Liver (tissue), 8 donors: ENCODE measurements at regions not wholly inside any gene's neighbourhood (a gene's known extent, or its start where the extent isn't known, plus 50 kb on each side); places are given as distances from the start of the nearest gene placed in this dataset.

Experiments
- DNase-seq: peaks from one replicate; pipeline ENCODE4 v3.0.0-alpha.2; 2017; ENCODE audit warnings: low spot score
- H3K27ac ChIP-seq, 2 donors: one replicate each; pipeline ENCODE4 v1.7.0; 2013; ENCODE audit warnings: inconsistent platforms in 2 of 2, low read length in 2 of 2, control low read depth in 1 of 2, low read depth in 1 of 2, mild to moderate bottlenecking in 1 of 2
- H3K27me3 ChIP-seq, 4 donors: one replicate each; pipeline versions ENCODE4 v1.6.1 to v1.7.0; 2013; ENCODE audit warnings: low read length in 3 of 4, inconsistent platforms in 1 of 4, mild to moderate bottlenecking in 1 of 4, moderate library complexity in 1 of 4; ENCODE audit not compliant: control insufficient read depth in 4 of 4, insufficient read depth in 4 of 4
- H3K36me3 ChIP-seq, 4 donors: one replicate each; pipeline versions ENCODE4 v1.6.1 to v1.7.0; 2013; ENCODE audit warnings: low read length in 3 of 4, mild to moderate bottlenecking in 3 of 4, low read depth in 1 of 4, moderate library complexity in 1 of 4; ENCODE audit not compliant: control insufficient read depth in 4 of 4, insufficient read depth in 3 of 4
- H3K4me1 ChIP-seq, 4 donors: one replicate each; pipeline versions ENCODE4 v1.6.1 to v1.7.0; 2013; ENCODE audit warnings: low read length in 3 of 4, mild to moderate bottlenecking in 3 of 4, moderate library complexity in 1 of 4; ENCODE audit not compliant: control insufficient read depth in 4 of 4, insufficient read depth in 4 of 4
- H3K4me3 ChIP-seq, 3 donors: one replicate each; pipeline versions ENCODE4 v1.6.1 to v1.7.0; 2013; ENCODE audit warnings: low read length in 3 of 3, control low read depth in 1 of 3, low read depth in 1 of 3, mild to moderate bottlenecking in 1 of 3
- H3K9ac ChIP-seq, 2 donors: one replicate each; pipeline ENCODE4 v1.7.0; 2013; ENCODE audit warnings: low read length in 2 of 2, mild to moderate bottlenecking in 2 of 2, moderate library complexity in 2 of 2, control low read depth in 1 of 2, low read depth in 1 of 2
- H3K9me3 ChIP-seq, 4 donors: one replicate each; pipeline versions ENCODE4 v1.6.1 to v1.7.0; 2013; ENCODE audit warnings: low read length in 3 of 4; ENCODE audit not compliant: control insufficient read depth in 4 of 4
- EGR1 ChIP-seq, 2 donors: IDR thresholded peaks; 2 replicates each; pipeline ENCODE4 v1.6.1; 2016 to 2018; ENCODE audit warnings: antibody characterized with exemption in 2 of 2, low read depth in 2 of 2
- FOXA1 ChIP-seq: IDR thresholded peaks from 2 replicates; pipeline ENCODE4 v1.6.1; 2016; ENCODE audit warnings: antibody characterized with exemption
- FOXA2 ChIP-seq: IDR thresholded peaks from 2 replicates; pipeline ENCODE4 v1.6.1; 2016; ENCODE audit warnings: antibody characterized with exemption
- GABPA ChIP-seq, 2 donors: IDR thresholded peaks in 1 of 2; conservative IDR thresholded peaks in 1 of 2; 2 replicates each; pipeline ENCODE4 v1.6.1; 2016; ENCODE audit warnings: antibody characterized with exemption in 2 of 2, mild to moderate bottlenecking in 1 of 2, moderate library complexity in 1 of 2
- HNF4A ChIP-seq, 2 donors: conservative IDR thresholded peaks; 2 replicates each; pipeline ENCODE4 v1.6.1; 2016; ENCODE audit warnings: antibody characterized with exemption in 2 of 2, mild to moderate bottlenecking in 2 of 2
- HNF4G ChIP-seq: IDR thresholded peaks from 2 replicates; pipeline ENCODE4 v1.6.1; 2016; ENCODE audit warnings: antibody characterized with exemption
- JUND ChIP-seq, 2 donors: IDR thresholded peaks; 2 replicates each; pipeline ENCODE4 v1.6.1; 2016; ENCODE audit warnings: antibody characterized with exemption in 2 of 2
- NR2F2 ChIP-seq: IDR thresholded peaks from 2 replicates; pipeline ENCODE4 v1.6.1; 2016; ENCODE audit warnings: antibody characterized with exemption
- RAD21 ChIP-seq, 2 donors: IDR thresholded peaks; 2 replicates each; pipeline ENCODE4 v1.6.1; 2016; ENCODE audit warnings: antibody characterized with exemption in 2 of 2, mild to moderate bottlenecking in 2 of 2
- RXRA ChIP-seq, 2 donors: IDR thresholded peaks; 2 replicates each; pipeline ENCODE4 v1.6.1; 2017 to 2018; ENCODE audit warnings: antibody characterized with exemption in 2 of 2, mild to moderate bottlenecking in 1 of 2
- SP1 ChIP-seq: IDR thresholded peaks from 2 replicates; pipeline ENCODE4 v1.6.1; 2018; ENCODE audit warnings: antibody characterized with exemption, mild to moderate bottlenecking
- TAF1 ChIP-seq: conservative IDR thresholded peaks from 2 replicates; pipeline ENCODE4 v1.6.1; 2016; ENCODE audit warnings: antibody characterized with exemption, mild to moderate bottlenecking
- YY1 ChIP-seq: IDR thresholded peaks from 2 replicates; pipeline ENCODE4 v1.6.1; 2016; ENCODE audit warnings: antibody characterized with exemption, mild to moderate bottlenecking
- WGBS: extraction: QIAGEN DNeasy Blood & Tissue Kit; methylation state at CpG from one replicate; pipeline ENCODE4 v1.1.7; 2013; 5-methylcytosine and 5-hydroxymethylcytosine counted together
- TF ChIP-seq, protein P1 (sequence below): IDR thresholded peaks from 2 replicates; pipeline ENCODE4 v1.6.1; 2016; ENCODE audit warnings: antibody characterized with exemption
- TF ChIP-seq, protein P2 (sequence below): IDR thresholded peaks from 2 replicates; pipeline ENCODE4 v1.6.1; 2016; ENCODE audit warnings: antibody characterized with exemption
- TF ChIP-seq, protein P3 (sequence below): IDR thresholded peaks from 2 replicates; pipeline ENCODE4 v1.6.1; 2016; ENCODE audit warnings: antibody characterized with exemption, mild to moderate bottlenecking
- TF ChIP-seq, protein P4 (sequence below): fragments of 150-350 bp; IDR thresholded peaks from 2 replicates; pipeline ENCODE4 v1.5.1; 2017; ENCODE audit warnings: improper control_type of control experiment, low read depth, low read length; ENCODE audit not compliant: missing input control
- TF ChIP-seq, protein P5 (sequence below): IDR thresholded peaks from 2 replicates; pipeline ENCODE4 v1.6.1; 2016; ENCODE audit warnings: antibody characterized with exemption
- donor health status: healthy.
- donor health status: healthy.
- donor health status: healthy.
- donor health status: healthy.
- donor health status: healthy.

DNA sequence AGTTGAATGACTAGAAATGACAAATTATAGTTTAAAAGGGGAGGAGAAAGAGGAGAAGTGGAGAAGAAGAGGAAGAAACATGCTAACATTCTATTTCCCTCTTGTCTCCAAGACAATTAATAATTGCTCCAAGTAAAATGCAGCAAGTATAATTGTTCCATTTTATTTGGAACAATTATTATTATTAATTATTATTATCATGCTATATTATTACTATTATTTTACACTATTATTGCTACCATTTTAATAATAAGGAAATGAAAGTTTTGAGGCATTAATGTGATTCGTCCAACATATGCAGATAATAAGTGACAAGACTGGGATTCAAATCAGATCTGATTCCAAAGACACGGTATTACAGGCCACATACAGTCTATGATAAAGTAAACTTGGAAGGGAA lies 293.6 kb upstream of the ZC3H12C start:
- no peak overlapping the region for H3K27ac ChIP-seq
- no peak overlapping the region for H3K4me3 ChIP-seq
- DNase-seq: no peak
- no peaks in the 10 kb centered on the region for H3K27me3 ChIP-seq
- no peak overlapping the region for H3K9ac ChIP-seq
- no peaks in the 10 kb centered on the region for H3K9me3 ChIP-seq
- H3K4me1 ChIP-seq: no peaks in the 10 kb centered on the region
- WGBS: 73% methylated on average over 2 of the region's 2 CpGs
- H3K36me3 ChIP-seq: no peaks in the 10 kb centered on the region
- TF ChIP-seq YY1: no peak
- no peak for TF ChIP-seq GABPA (IDR thresholded peaks at IDR 0.05 in 1 of 2, conservative IDR thresholded peaks at IDR 0.05 in 1 of 2)
- no peak for TF ChIP-seq TAF1
- TF ChIP-seq, protein P1, sequence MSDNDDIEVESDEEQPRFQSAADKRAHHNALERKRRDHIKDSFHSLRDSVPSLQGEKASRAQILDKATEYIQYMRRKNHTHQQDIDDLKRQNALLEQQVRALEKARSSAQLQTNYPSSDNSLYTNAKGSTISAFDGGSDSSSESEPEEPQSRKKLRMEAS: no peak
- no peak for TF ChIP-seq JUND (IDR thresholded peaks at IDR 0.05)
- no peak for TF ChIP-seq NR2F2
- TF ChIP-seq FOXA1: no peak
- TF ChIP-seq FOXA2: no peak
- TF ChIP-seq HNF4G: no peak
- TF ChIP-seq, protein P2, sequence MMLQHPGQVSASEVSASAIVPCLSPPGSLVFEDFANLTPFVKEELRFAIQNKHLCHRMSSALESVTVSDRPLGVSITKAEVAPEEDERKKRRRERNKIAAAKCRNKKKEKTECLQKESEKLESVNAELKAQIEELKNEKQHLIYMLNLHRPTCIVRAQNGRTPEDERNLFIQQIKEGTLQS: no peak

DNA sequence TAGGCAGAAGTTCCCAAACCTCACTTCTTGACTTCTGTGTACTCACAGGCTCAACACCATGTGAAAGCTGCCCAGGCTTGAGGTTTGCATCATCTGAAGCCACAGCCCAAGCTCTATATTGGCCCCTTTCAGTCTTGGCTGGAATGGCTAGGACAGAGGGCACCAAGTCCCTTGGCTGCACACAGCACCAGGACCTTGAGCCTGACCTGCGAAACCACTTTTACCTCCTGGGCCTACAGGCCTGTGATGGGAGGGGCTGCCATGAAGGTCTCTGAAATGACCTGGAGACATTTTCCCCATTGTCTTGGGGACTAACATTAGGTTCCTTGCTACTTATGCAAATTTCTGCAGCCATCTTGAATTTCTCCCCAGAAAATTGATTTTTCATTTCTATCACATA lies 288.3 kb upstream of the ZC3H12C start:
- TF ChIP-seq HNF4G (no peak), HNF4A (conservative IDR thresholded peaks at IDR 0.05) (no peak), FOXA1 (no peak), RAD21 (IDR thresholded peaks at IDR 0.05) (no peak), NR2F2 (no peak), RXRA (IDR thresholded peaks at IDR 0.05) (no peak), SP1 (no peak), FOXA2 (no peak), JUND (IDR thresholded peaks at IDR 0.05) (no peak), EGR1 (IDR thresholded peaks at IDR 0.05; ENCODE audit: low read depth in 2 of 2) (no peak), GABPA (IDR thresholded peaks at IDR 0.05 in 1 of 2, conservative IDR thresholded peaks at IDR 0.05 in 1 of 2) (no peak), YY1 (no peak)
- TF ChIP-seq, protein P3, sequence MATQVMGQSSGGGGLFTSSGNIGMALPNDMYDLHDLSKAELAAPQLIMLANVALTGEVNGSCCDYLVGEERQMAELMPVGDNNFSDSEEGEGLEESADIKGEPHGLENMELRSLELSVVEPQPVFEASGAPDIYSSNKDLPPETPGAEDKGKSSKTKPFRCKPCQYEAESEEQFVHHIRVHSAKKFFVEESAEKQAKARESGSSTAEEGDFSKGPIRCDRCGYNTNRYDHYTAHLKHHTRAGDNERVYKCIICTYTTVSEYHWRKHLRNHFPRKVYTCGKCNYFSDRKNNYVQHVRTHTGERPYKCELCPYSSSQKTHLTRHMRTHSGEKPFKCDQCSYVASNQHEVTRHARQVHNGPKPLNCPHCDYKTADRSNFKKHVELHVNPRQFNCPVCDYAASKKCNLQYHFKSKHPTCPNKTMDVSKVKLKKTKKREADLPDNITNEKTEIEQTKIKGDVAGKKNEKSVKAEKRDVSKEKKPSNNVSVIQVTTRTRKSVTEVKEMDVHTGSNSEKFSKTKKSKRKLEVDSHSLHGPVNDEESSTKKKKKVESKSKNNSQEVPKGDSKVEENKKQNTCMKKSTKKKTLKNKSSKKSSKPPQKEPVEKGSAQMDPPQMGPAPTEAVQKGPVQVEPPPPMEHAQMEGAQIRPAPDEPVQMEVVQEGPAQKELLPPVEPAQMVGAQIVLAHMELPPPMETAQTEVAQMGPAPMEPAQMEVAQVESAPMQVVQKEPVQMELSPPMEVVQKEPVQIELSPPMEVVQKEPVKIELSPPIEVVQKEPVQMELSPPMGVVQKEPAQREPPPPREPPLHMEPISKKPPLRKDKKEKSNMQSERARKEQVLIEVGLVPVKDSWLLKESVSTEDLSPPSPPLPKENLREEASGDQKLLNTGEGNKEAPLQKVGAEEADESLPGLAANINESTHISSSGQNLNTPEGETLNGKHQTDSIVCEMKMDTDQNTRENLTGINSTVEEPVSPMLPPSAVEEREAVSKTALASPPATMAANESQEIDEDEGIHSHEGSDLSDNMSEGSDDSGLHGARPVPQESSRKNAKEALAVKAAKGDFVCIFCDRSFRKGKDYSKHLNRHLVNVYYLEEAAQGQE: no peak
- TF ChIP-seq, protein P2: no peak
- TF ChIP-seq, protein P1: no peak
- TF ChIP-seq, protein P4, sequence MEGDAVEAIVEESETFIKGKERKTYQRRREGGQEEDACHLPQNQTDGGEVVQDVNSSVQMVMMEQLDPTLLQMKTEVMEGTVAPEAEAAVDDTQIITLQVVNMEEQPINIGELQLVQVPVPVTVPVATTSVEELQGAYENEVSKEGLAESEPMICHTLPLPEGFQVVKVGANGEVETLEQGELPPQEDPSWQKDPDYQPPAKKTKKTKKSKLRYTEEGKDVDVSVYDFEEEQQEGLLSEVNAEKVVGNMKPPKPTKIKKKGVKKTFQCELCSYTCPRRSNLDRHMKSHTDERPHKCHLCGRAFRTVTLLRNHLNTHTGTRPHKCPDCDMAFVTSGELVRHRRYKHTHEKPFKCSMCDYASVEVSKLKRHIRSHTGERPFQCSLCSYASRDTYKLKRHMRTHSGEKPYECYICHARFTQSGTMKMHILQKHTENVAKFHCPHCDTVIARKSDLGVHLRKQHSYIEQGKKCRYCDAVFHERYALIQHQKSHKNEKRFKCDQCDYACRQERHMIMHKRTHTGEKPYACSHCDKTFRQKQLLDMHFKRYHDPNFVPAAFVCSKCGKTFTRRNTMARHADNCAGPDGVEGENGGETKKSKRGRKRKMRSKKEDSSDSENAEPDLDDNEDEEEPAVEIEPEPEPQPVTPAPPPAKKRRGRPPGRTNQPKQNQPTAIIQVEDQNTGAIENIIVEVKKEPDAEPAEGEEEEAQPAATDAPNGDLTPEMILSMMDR: no peak
- TF ChIP-seq, protein P5, sequence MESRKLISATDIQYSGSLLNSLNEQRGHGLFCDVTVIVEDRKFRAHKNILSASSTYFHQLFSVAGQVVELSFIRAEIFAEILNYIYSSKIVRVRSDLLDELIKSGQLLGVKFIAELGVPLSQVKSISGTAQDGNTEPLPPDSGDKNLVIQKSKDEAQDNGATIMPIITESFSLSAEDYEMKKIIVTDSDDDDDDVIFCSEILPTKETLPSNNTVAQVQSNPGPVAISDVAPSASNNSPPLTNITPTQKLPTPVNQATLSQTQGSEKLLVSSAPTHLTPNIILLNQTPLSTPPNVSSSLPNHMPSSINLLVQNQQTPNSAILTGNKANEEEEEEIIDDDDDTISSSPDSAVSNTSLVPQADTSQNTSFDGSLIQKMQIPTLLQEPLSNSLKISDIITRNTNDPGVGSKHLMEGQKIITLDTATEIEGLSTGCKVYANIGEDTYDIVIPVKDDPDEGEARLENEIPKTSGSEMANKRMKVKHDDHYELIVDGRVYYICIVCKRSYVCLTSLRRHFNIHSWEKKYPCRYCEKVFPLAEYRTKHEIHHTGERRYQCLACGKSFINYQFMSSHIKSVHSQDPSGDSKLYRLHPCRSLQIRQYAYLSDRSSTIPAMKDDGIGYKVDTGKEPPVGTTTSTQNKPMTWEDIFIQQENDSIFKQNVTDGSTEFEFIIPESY: no peak
- H3K36me3 ChIP-seq: no peaks in the 10 kb centered on the region
- H3K9ac ChIP-seq: no peak overlapping the region
- no peaks in the 10 kb centered on the region for H3K4me1 ChIP-seq
- H3K27ac ChIP-seq: no peak overlapping the region
- no peaks in the 10 kb centered on the region for H3K9me3 ChIP-seq
- no peak for DNase-seq
- H3K4me3 ChIP-seq: no peak overlapping the region
- 97% methylated on average over 1 of the region's 1 CpG for WGBS
- H3K27me3 ChIP-seq: no peaks in the 10 kb centered on the region
